ENCODE measurements at regions not wholly inside any gene's neighbourhood (a gene's known extent, or its start where the extent isn't known, plus 50 kb on each side); places are given as distances from the start of the nearest gene placed in this dataset.

GRCh38 chr2:5955921-5956320, 263.7 kb downstream of the SOX11 start:
- DNase-seq (ENCODE audit: low spot score): no peak

DNA sequence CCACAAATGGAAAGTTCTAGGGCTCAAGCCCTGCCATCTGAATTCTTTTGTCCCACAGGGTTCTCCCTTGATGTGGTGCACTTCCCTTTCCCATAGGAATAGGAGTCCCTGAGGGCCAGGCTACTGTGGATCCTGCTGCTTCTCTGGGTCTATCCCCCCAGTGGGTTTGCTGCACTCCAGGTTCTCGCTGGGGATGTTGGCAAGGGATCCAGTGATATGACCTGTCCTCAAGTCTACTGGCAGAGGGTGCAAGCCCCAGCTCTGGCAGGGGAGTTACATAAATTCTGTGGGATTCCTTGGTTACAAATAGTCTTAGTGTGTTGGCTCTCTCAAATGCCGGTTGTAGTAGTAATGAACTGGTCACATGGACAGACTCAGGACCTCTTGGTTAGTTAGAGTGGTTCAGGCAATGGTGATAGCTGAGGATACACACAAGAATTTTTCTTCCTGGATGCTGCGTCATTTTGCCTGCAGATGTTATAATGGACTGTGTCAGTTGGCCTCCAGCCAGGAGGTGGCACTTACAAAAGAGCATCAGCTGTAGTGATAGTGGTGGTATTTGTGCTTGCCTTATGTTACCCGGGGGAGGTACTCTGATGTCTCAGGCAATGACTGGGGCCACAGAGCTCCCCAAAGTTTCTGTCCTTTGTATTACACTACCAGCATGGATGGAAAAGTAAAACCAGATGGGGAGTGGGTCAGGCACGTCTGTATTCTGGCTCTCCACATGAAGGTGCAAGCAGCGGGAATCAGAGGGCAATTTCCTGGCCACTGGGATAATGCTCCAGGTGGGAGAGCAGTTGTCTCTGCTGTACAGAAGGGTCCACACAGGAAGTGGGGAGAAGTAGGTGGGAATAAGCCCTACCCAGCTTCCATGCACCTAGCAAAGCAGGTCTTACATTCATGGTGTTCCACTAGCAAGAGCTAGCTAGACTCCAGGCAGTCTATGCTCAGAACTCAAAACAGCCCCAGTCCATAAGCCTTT, 267.9 kb downstream of the SOX11 start:
- DNase-seq (ENCODE audit: low spot score): no peak

DNA sequence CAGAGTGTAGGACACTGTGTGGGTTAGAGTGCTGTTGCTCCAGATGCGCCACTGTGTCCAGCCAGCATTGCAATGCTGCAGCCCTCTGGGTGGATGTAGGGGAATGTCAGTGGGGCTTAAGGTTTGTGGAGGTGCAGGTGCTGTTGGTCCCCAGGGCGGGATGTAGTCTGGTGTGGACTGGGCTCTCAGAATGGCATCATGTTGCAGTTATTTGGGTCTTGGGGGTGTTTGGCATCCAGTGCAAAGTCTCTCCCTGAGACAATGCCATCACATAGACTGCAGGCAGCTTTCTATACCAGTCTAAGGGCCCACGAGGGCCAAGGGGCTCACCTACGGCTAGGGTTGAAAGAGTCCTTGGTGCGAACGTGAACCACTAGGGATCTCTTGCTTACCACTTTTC, 275.3 kb downstream of the SOX11 start:
- no peak for DNase-seq (ENCODE audit: low spot score)

DNA sequence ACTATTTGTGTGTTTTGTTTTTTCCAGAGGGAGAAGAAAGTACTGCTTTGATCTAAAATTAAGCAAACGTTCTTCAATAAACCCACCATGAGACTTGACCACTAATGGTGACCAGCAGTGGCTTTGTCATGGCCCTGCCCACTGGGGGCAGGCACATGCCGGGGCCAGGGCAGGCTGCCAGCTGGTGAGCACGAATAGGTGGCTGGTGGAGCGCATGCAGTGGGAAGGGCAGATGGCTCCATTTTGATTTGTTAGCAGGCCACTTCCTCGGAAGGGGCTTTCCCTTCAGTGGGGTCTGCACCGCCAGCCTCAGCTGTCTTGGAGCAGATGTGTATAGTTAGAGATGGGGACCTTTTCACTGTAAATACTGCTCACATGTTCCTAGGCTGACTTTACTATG, 277.1 kb downstream of the SOX11 start:
- DNase-seq (ENCODE audit: low spot score): no peak

DNA sequence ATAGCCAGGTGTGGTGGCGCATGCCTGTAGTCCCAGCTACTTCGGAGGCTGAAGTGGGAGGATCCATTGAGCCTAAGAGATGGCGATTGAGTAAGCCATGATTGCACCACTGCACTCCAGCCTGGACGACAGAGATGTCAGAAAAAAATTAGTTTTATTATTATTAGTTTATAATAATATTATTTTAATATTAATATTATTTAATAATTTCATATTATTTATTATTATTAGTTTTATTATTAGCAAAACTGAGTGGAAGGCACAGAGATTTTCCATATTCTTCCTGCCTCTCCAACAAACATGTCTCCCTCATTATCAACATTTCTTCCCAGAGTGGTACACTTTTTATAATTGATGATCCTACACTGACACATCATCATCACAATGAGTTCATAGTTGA, 278.2 kb downstream of the SOX11 start:
- no peak for DNase-seq (ENCODE audit: low spot score)

DNA sequence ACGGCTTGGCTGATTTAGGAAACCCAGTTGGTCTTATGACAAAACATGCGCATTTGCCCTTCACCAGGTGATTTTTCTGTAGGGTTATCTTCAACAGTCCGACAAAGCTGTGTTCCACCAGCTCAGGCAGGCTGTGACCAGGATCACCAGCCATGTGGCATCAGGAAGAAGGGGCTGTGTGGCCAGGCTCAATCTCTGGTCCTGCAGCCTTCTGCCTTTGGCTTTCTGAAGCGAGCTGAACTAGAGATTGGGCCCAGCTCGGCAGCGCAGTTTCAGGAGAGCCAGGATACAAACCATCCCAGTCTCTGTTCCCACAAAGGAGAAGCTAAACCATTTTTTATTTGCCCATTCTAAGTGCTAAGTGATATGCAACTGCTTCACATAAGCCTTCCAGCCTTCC, 282.3 kb downstream of the SOX11 start:
- DNase-seq (ENCODE audit: low spot score): no peak

DNA sequence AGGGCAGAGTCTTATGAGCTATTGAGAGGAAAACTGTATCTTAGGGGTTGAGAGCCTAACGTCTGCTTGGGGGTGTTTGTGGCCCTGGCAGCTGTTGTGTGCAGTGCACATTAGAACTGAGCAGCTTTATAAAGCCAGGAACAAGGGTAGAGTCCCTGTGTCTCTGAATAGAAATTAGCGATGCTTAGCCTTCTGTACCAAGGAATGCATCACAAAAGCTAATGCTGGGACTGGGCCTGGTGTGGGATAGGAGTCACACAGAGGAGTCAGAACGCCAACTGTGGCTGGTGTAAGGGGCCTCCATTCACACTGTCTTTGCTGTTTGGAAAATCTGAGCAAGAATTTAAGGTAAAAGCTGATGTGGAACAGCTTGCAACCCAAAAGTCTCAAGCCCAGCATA, 283.2 kb downstream of the SOX11 start:
- no peak for DNase-seq (ENCODE audit: low spot score)

GRCh38 chr2:5976531-5977065, 284.4 kb downstream of the SOX11 start:
- DNase-seq (ENCODE audit: low spot score): no peak

DNA sequence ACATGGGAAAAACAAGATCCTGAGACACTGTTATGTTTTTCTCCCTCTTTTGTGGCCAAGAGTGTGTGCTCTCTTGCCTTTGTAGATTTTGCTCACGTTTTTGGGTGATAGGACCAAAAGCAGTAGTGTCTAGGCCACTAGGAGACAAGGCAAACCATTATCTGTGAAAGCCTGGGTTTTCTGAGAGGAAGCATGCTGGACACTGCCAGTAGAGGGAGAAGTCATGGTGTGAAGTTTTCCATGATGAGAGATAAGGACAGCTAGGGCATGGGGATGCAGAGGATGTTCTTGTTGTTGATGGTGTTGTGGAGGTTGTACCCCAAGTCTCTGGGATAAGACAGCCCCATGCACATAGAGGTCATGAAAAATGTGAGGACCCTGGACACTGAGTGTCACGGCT, 285.3 kb downstream of the SOX11 start:
- no peak for DNase-seq (ENCODE audit: low spot score)

DNA sequence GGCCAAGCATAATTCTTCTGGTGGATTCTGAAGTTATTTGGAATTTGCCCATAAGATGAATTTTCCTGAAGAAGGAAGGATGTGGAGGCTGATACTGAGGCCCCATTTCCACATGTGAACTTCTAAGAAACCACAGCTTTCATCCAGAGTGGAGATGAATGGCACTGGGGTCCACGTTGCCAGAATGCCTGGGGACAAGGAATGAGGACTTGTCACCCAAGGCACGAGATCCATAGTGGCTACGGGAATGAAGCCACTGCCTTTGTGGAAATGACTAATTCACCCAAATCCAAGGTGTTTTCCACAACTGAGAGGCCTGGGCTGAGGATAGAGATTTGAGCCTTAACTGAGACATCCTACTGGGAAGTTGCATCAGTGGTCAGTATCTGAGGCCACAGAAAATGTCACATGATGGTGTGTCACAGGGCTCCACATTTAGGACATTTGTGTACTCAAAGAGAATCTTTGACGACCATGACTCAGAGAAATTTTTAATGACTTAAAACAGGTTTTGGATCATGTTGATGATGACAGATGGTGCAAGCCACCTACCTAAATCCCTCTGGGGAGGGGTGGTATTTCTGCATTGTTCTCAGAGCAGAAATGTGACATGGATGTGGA, 286.1 kb downstream of the SOX11 start:
- no peak for DNase-seq (ENCODE audit: low spot score)

DNA sequence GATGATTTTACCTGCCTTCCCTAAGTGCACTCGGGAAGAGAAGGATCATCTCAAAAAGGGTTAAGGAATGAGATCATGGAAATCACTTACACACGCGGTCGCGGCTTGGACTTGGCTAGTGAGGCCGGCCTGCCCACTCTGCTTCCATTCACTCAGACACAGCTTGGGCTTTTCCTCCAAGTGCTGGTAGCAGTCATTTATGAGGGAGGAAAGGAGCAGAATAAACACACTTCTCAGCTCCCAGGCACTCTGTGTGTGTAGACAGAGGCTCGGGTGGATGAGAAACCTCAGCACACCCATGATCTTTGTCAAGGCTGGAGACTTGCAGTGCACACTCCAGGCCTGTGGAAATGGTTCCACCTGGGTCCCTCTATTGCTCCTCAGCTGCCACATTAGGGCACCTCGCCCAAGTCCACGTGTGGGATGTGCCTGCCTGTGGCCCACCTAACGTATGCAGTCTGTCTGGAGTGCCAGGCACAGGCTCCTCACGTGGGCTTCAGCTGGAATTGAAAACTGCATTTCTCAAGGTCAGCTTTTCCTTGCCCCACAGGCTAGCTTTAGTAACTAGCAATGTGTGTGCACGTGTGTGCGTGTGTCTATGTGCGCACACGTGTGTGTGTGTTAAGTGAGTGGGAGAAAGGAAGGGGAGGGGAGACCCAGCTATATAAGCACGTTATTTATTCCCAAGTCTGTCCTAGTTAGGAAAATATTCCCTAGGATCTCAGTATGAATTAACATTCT, 288.4 kb downstream of the SOX11 start:
- no peak for DNase-seq (ENCODE audit: low spot score)

DNA sequence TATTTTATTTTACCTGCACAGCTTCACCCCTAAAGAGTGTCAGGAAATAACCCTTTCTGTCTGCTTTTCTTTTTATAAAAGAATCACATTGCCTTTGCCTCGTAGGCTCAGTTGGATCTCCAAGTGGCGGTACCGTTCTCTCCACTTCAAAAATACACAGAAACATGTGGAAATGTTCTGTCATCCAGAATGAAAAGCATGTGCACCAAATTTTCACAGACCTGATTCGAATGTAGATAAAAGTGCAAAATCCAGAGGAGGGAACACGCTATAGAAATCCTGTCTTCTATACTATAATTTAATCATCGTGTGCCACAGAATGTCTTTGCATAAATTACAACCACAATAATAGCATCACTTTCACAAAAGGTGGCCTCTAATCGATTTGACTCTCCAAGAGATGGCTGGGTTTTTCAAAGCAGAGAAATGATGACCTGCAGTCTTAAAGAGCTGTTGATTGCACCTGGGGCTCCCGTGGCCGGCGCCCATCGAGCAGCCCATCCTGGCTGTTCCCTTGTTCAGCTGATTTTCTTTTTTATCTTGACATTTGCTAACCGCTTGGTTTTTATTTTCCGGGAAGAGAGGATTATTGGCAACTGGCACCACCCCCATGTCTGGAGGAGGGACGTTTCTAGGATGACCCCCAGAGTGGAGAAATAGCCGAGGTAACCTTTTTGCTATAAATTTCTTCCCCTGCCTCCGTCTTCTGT, 290.2 kb downstream of the SOX11 start:
- DNase-seq (ENCODE audit: low spot score): no peak

DNA sequence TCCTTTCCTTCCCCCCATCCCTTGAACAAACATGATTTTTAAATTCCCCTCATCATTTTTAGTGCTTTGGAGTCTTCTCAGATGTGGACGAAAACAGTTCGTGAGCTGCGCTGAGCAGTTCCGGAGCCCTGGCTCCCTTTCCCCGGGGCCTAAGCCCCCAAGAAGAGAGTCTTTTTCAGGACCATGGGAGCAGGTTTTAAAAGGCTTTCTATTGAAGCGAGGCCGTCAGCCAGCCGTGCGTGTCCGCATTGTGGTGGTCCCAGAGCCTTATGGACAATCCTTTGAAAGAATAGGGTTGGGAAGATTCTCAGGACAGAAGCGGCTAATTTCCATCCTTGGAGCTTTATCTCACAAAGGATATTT, 290.7 kb downstream of the SOX11 start:
- DNase-seq (ENCODE audit: low spot score): no peak

DNA sequence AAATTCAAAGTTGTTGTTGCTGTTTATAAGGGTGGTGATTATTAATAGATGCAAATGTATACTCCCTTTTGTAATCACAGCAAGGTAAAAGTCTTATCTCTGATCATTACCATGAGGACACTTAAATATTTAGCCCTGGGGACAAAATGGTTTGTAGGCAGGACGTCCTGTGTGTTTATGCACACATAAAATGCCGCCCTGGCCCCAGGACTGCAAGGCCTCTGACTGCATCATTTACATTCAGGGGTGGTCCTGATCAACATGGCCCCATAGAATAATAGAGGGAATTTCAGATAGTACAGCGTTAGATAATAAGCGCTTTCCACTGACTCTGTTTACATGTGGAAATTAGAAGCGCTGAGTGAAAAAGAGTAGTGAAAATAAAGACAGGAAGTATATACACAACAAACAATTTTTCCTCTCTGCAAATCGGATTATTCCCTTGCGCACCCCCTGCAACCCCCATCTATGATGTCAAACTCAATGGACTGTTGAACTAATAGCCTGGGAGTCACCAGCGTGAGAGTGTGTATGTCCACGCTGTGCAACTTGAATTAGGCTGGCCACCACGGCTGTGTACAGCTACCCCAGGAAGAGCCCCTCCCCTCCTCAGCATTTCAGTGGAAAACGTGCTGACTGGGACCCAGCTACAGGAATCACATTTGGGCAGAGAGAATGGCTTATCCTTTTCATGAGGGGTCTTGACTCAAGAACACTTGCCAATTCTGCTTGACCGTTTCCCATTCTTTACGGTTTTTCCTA, 291.5 kb downstream of the SOX11 start:
- no peak for DNase-seq (ENCODE audit: low spot score)

- no peak for DNase-seq (ENCODE audit: low spot score)
Observed at GRCh38 chr2:5984273-5984655, 292.1 kb downstream of the SOX11 start.

DNA sequence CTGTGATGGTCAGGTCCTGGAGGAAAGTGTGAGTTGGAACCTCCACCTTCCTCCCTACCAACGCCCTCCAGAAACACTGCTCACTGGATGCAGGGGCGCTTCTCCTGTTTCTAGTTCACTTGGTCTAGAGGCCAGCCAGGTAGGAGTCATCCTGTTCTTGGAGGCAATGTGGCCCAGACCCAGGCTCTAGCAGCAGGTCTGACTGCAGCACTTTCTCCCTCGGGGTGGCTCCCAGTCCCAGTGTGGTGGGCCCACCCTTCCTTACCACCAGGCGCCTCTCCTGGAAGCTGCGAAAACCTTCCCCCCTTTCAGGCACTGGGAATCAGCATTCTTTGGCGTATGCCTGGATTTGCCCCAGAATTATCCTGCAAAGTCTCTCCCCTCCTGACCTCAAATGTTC, 292.8 kb downstream of the SOX11 start:
- DNase-seq (ENCODE audit: low spot score): no peak

DNA sequence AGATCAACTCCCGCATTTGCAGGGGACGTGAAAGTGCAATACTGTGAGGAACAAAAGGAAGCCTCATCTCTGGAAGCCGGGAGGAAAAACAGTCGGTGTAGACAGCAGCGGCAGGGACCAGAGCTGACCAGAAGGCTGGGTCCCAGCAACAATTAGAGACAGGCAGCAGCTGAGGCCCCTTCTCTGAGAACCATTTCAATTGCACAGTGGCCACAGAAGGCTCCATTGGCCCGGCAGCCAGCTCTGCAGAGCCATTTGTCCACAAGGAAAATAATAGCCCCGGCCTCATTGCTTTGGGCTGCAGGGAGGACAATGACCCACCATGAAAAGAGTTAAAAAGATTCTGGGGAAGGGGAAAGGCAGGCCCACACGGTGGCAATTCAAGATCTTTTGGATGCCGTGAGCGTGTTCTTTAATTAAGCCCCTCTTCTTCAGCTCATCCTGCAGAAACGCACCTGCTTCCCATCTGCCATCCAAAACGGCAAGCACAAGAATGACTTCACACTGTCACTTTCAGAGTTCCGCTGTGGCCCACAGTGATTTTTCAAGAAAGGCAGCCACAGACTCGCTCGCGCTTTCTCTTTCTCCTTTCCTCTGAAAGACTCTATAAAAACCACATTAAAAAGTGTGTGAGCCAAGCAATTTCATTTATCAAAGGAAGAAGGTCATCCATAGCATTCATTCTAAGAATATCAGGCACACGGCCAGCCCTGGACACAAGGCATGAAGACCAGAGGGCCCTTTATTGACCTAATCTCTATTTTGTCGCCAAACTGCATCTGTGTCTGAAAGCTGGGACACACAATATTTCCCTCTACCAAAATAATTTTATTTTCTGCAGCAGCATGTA, 293.6 kb downstream of the SOX11 start:
- DNase-seq (ENCODE audit: low spot score): no peak

- no peak for DNase-seq (ENCODE audit: low spot score)
Observed at GRCh38 chr2:5986801-5987787, 294.9 kb downstream of the SOX11 start.

DNA sequence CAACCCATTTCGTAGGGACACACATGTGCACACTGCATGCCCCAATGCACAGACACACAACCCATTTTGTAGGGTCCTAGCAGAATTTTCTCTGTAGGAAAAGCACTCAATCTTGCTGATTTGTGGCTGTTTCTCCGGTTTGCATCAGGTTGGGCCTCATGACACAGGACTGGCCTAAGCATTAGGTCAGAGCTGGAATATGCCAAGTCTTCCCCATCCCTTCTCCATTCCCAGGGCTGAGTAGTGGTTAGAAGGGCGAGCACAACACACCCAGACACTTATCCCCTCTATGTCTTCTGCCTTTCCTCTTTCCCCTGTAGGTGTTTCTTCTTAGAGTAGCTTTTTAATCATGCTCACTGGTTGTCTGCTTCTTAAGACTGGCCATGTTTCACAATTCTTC, 295.9 kb downstream of the SOX11 start:
- DNase-seq (ENCODE audit: low spot score): no peak
